ENCODE measurements at regions not wholly inside any gene's neighbourhood (a gene's known extent, or its start where the extent isn't known, plus 50 kb on each side); places are given as distances from the start of the nearest gene placed in this dataset.

- TF ChIP-seq POLR2A (IDR thresholded peaks at IDR 0.05) (no peak), CTCF (IDR thresholded peaks at IDR 0.05) (no peak), EP300 (IDR thresholded peaks at IDR 0.05) (no peak), POLR2AphosphoS5 (IDR thresholded peaks at IDR 0.05) (no peak)
These were observed 368.3 kb upstream of the GJE1 start for GRCh38 chr6:141764388-141764787.
